Ascending aorta (tissue), 2 donors: ENCODE measurements at regions not wholly inside any gene's neighbourhood (a gene's known extent, or its start where the extent isn't known, plus 50 kb on each side); places are given as distances from the start of the nearest gene placed in this dataset.
"Not testable (repeated sequence)": the region's sequence is repeated elsewhere in the genome, so short reads cannot be mapped to it uniquely, and the experiment has no call there.

Experiments
- DNase-seq, 2 donors: peaks; one replicate each; pipeline ENCODE4 v3.0.0-alpha.2; 2019; ENCODE audit warnings: low spot score in 2 of 2
- H3K27ac ChIP-seq, 2 donors: fragments of 200-600 bp; sonication (generic); one replicate each; pipeline ENCODE4 v1.5.1; 2016 to 2017; ENCODE audit warnings: mild to moderate bottlenecking in 1 of 2
- H3K27me3 ChIP-seq: fragments of 200-600 bp; sonication (generic); one replicate; pipeline ENCODE4 v1.5.1; 2017
- H3K36me3 ChIP-seq, 2 donors: fragments of 200-600 bp; sonication (generic); one replicate each; pipeline ENCODE4 v1.5.1; 2016
- H3K4me1 ChIP-seq, 2 donors: fragments of 200-600 bp; sonication (generic); one replicate each; pipeline ENCODE4 v1.5.1; 2016 to 2017; ENCODE audit warnings: mild to moderate bottlenecking in 1 of 2
- H3K4me3 ChIP-seq, 2 donors: fragments of 200-600 bp; sonication (generic); one replicate each; pipeline ENCODE4 v1.5.1; 2016 to 2017; ENCODE audit warnings: mild to moderate bottlenecking in 1 of 2
- H3K9me3 ChIP-seq, 2 donors: fragments of 200-600 bp; sonication (generic); one replicate each; pipeline ENCODE4 v1.5.1; 2016
- intact Hi-C: fragments of 100-400 bp; cut with DNase I; formaldehyde crosslinking; loops from one replicate; pipeline ENCODE4 v1.15.1; 2023
- TF ChIP-seq, protein P1 (sequence below), 3 experiments: fragments of 200-600 bp in 2 of 3; fragments of 450-650 bp in 1 of 3; sonication (generic) in 2 of 3; IDR thresholded peaks; one replicate each; pipeline ENCODE4 v1.5.1; 2016 to 2019; ENCODE audit warnings: antibody characterized with exemption in 3 of 3, mild to moderate bottlenecking in 1 of 3, moderate library complexity in 1 of 3

DNA sequence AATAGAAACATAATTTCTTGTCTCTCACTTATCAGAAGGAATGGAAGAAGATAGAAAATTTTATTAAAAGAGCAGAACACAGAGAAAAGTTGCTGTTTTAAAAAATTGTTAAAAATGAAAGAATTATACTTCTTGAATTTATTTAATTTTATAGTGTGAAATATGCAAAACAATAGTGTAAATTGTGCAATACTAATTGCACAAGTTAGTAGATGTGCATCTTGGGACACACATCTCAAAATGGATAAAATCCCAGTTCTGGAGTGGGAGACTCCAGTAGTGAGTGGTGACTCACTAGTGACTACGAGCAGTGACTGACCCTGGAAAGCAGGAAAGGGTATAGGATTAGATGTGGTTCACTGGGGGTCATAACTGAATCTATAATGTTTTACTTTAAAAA, 223.2 kb downstream of the MSX2 start:
- Histone ChIP-seq H3K27ac (no peak overlapping the region), H3K4me1 (no peaks in the 10 kb centered on the region), H3K27me3 (no peaks in the 10 kb centered on the region), H3K9me3 (no peaks in the 10 kb centered on the region), H3K36me3 (no peaks in the 10 kb centered on the region), H3K4me3 (no peak overlapping the region)
- intact Hi-C loops = no loop called here
- TF ChIP-seq, protein P1, sequence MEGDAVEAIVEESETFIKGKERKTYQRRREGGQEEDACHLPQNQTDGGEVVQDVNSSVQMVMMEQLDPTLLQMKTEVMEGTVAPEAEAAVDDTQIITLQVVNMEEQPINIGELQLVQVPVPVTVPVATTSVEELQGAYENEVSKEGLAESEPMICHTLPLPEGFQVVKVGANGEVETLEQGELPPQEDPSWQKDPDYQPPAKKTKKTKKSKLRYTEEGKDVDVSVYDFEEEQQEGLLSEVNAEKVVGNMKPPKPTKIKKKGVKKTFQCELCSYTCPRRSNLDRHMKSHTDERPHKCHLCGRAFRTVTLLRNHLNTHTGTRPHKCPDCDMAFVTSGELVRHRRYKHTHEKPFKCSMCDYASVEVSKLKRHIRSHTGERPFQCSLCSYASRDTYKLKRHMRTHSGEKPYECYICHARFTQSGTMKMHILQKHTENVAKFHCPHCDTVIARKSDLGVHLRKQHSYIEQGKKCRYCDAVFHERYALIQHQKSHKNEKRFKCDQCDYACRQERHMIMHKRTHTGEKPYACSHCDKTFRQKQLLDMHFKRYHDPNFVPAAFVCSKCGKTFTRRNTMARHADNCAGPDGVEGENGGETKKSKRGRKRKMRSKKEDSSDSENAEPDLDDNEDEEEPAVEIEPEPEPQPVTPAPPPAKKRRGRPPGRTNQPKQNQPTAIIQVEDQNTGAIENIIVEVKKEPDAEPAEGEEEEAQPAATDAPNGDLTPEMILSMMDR (IDR thresholded peaks at IDR 0.05) = no peak
- no peak for DNase-seq

DNA sequence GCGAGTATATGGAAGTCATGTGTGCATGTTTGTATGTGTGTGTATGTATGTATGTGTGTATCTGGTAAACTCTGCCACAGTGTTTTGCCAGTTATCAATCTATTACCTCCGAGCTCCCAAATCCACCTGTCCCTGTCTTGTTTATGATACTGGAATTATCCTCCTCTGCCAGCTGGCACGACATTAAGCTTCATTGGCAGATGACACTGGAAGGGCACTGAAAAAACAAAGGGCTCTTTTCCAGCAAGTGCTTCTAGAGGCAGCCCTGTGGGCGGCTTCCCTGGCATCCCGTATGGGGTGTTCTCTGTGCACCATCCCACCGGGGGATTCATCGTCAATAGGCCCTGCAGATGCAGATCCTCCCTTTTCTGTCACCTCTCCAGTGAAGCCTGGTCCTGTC, 221.5 kb downstream of the MSX2 start:
- intact Hi-C loops = no loop called here
- no peaks in the 10 kb centered on the region for H3K4me1 ChIP-seq
- H3K36me3 ChIP-seq = no peaks in the 10 kb centered on the region
- no peak overlapping the region for H3K4me3 ChIP-seq
- TF ChIP-seq, protein P1 (IDR thresholded peaks at IDR 0.05) = no peak
- DNase-seq = no peak
- H3K27me3 ChIP-seq = no peaks in the 10 kb centered on the region
- H3K27ac ChIP-seq = no peak overlapping the region
- H3K9me3 ChIP-seq = no peaks in the 10 kb centered on the region

DNA sequence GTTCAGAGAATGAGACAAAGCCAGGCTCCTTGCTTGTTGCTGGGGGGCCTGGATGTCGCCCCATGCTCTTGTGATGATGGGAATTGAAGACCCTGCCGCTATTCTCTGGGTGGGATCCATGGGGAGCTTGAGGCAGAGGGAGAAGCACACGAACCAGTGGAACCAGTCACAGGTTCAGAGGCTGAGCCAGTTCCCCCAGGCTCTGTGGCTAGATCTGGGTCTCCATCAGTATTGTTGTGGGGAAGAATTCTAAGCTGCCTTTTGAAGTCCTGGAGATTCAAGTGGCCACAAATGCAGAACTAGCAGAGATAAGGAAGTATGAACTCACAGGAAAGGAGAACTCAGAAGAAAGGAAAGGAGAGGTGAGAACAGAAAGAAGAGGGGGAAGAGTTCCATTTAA, 219.4 kb downstream of the MSX2 start:
- Histone ChIP-seq H3K36me3 (no peaks in the 10 kb centered on the region), H3K4me1 (no peaks in the 10 kb centered on the region), H3K27me3 (no peaks in the 10 kb centered on the region), H3K4me3 (no peak overlapping the region), H3K27ac (no peak overlapping the region), H3K9me3 (no peaks in the 10 kb centered on the region)
- TF ChIP-seq, protein P1 (IDR thresholded peaks at IDR 0.05) = no peak
- no peak for DNase-seq
- intact Hi-C loops = no loop called here

DNA sequence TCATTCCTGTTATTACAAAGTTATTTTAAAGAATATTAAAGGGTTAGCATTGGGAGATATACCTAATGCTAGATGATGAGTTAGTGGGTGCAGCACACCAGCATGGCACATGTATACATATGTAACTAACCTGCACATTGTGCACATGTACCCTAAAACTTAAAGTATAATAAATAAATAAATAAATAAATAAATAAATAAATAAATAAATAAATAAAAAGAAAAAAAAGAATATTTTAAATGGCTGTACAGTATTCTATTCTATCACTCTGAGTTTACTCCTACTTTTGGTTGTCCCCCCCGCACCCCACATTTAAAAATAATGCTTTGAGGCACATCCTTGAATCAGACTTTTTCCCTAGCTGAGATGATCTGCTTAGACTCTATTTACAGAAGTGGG, 218.6 kb downstream of the MSX2 start:
- H3K4me3 ChIP-seq, H3K27ac ChIP-seq, intact Hi-C loops, H3K27me3 ChIP-seq, H3K9me3 ChIP-seq, H3K36me3 ChIP-seq, DNase-seq, H3K4me1 ChIP-seq: not testable (repeated sequence)

DNA sequence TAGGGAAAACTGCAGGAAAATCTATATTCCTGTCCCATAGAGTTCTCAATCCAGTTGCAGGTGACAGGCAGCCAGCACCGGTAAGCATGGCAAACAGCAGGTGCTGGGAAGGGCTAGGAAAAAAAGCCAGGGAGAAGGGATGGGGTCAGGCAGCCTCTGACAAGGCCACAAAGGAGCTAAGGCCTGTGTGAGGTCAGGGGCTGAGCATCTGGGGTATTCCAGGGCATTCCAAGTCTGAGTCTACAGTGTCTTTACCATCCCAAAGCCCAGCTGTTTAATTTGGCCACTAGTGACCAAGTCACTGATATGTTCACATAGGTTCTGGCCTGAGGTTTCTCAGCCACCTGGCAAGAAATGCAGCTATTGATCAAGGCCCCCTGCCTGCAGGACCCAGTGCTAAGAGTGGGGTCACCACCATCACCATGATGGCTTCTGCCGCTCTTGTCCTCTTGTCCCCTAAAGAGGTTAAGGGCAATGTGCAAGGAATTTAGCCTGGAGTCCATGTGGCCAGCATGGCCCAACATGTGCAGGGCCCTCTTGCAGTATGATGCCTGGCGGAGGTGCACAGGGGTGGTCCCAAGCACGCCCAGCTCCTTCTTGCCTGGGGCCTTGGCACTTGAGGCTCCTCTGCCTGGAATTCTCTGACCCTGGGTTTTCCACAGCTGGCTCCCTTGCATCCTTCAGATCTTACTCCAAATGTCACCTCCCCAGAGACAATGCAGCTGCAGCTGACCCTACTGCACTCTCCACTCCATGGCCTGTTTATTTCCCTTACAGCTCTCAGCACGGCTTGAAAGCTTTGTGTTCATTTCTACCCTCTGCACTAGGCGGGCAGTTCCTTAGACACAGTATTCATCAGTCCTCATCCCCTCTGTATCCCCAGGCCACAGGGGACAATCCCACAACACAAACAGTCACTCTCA, 213.1 kb downstream of the MSX2 start:
- Histone ChIP-seq H3K9me3 (no peaks in the 10 kb centered on the region), H3K27ac (no peak overlapping the region), H3K4me3 (no peak overlapping the region), H3K27me3 (peaks cover 4% of the 10 kb centered on the region), H3K36me3 (no peaks in the 10 kb centered on the region), H3K4me1 (no peaks in the 10 kb centered on the region)
- intact Hi-C loops = loop anchor here (2.0 kb wide), 1 partner anchor 27 kb away; no protein-coding TSS in a partner anchor
- no peak for DNase-seq
- TF ChIP-seq, protein P1 (IDR thresholded peaks at IDR 0.05) = no peak

DNA sequence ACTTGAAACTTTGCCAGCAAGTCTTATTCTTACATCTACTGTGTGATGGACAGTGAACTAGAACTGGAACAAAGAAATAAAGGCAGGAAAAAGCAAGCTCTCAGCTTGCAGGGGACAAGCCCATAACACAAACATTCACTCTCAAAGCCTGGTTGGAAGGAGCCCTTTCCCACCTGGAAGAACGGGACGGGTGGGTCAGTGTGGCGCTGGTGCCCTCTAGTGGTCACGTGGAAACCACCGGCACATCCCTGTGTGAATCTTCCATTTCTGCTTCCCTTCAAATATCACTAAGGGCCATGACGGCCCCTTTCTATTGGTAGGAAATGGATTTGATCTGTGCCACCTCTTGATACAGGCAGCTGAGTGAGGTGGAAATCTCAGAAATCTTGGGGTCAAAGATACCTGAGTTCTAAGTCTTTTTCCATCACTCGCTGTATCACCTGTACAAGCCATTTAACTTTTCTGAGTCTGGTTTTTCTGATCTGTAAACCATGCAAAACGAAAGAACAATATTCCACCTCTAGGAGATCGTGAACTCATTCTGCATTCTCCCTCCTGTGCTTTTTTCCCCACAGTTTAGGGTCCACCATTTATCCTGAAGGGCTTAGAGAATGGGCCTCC, 211.6 kb downstream of the MSX2 start:
- DNase-seq = no peak
- H3K4me3 ChIP-seq = no peak overlapping the region
- H3K27me3 ChIP-seq = peaks cover 4% of the 10 kb centered on the region
- intact Hi-C loops = loop anchor here (1.0 to 2.0 kb wide), 2 partner anchors 25 to 517 kb away; no protein-coding TSS in a partner anchor
- H3K27ac ChIP-seq = no peak overlapping the region
- H3K36me3 ChIP-seq = no peaks in the 10 kb centered on the region
- H3K9me3 ChIP-seq = no peaks in the 10 kb centered on the region
- no peaks in the 10 kb centered on the region for H3K4me1 ChIP-seq
- TF ChIP-seq, protein P1 (IDR thresholded peaks at IDR 0.05) = peak; percentile 26 to 82 (median 79)

DNA sequence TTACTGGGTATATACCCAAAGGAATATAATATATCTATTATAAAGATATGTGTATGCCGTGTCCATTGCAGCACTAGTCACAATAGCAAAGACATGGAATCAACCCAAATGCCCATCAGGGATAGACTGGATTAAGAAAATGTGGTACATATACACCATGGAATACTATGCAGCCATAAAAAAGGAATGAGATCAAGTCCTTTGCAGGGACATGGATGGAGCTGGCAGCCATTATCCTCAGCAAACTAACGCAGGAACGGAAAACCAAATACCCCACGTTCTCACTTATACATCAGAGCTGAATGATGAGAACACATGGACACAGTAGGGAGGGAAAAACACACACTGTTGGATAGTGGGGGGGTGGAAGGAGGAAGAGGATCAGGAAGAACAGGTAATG, 206.7 kb downstream of the MSX2 start:
- intact Hi-C loops, H3K9me3 ChIP-seq, DNase-seq, H3K4me3 ChIP-seq, H3K36me3 ChIP-seq, H3K4me1 ChIP-seq, H3K27me3 ChIP-seq, H3K27ac ChIP-seq: not testable (repeated sequence)
